Tibial nerve (tissue), 4 donors: ENCODE measurements at regions not wholly inside any gene's neighbourhood (a gene's known extent, or its start where the extent isn't known, plus 50 kb on each side); places are given as distances from the start of the nearest gene placed in this dataset.

Experiments
- DNase-seq, 2 donors: peaks; one replicate each; pipeline ENCODE4 v3.0.0-alpha.2; 2019; ENCODE audit warnings: low spot score in 2 of 2
- H3K27ac ChIP-seq, 4 donors: fragments of 200-600 bp; sonication (generic) in 3 of 4; one replicate each; pipeline ENCODE4 v1.5.1; 2017 to 2019; ENCODE audit warnings: mild to moderate bottlenecking in 1 of 4
- H3K27me3 ChIP-seq, 2 donors: fragments of 200-600 bp; sonication (generic) in 1 of 2; one replicate each; pipeline versions ENCODE4 v1.5.1 to v1.6.0; 2017 to 2019
- H3K36me3 ChIP-seq, 3 donors: fragments of 200-600 bp; sonication (generic); one replicate each; pipeline ENCODE4 v1.5.1; 2018 to 2019
- H3K4me1 ChIP-seq, 4 donors: fragments of 200-600 bp; sonication (generic) in 3 of 4; one replicate each; pipeline ENCODE4 v1.5.1; 2017 to 2019
- H3K4me3 ChIP-seq, 4 donors: fragments of 200-600 bp; sonication (generic) in 3 of 4; one replicate each; pipeline ENCODE4 v1.5.1; 2017 to 2019; ENCODE audit warnings: mild to moderate bottlenecking in 1 of 4, moderate library complexity in 1 of 4
- H3K9me3 ChIP-seq, 4 donors: fragments of 200-600 bp; sonication (generic) in 3 of 4; one replicate each; pipeline ENCODE4 v1.5.1; 2017 to 2019
- CTCF ChIP-seq, 5 experiments: fragments of 200-600 bp in 3 of 5; fragments of 450-650 bp in 2 of 5; sonication (generic) in 3 of 5; IDR thresholded peaks; one replicate each; pipeline ENCODE4 v1.5.1; 2016 to 2019; ENCODE audit warnings: antibody characterized with exemption in 5 of 5, mild to moderate bottlenecking in 3 of 5, moderate library complexity in 2 of 5
- EP300 ChIP-seq, 2 donors: sonication (generic); formaldehyde crosslinking; IDR thresholded peaks; one replicate each; pipeline ENCODE4 v1.6.1; 2017; ENCODE audit warnings: antibody characterized with exemption in 2 of 2, mild to moderate bottlenecking in 1 of 2
- POLR2A ChIP-seq, 2 donors: fragments of 450-650 bp; IDR thresholded peaks; one replicate each; pipeline ENCODE4 v1.6.1; 2017; ENCODE audit warnings: antibody characterized with exemption in 2 of 2, mild to moderate bottlenecking in 2 of 2, moderate library complexity in 2 of 2
- WGBS, 2 donors: methylation state at CpG; one replicate each; pipeline ENCODE4 v1.1.5; 2018; 5-methylcytosine and 5-hydroxymethylcytosine counted together

GRCh38 chr17:77450742-77451244, 310.0 kb downstream of the SEC14L1 start:
- WGBS, 2 donors, result 11 to 17% methylated on average over 9 of the region's 9 CpGs
- H3K9me3 ChIP-seq, result no peaks in the 10 kb centered on the region
- no peaks in the 10 kb centered on the region for H3K27me3 ChIP-seq
- H3K4me3 ChIP-seq, result peak overlapping the region; percentile 36 to 68 (median 56)
- H3K4me1 ChIP-seq, result peaks cover 4 to 91% (median 80%) of the 10 kb centered on the region in 4 donors
- H3K27ac ChIP-seq, result peak overlapping the region; percentile 76 to 94 (median 90)
- no peak for DNase-seq
- no peaks in the 10 kb centered on the region for H3K36me3 ChIP-seq
- no peak for TF ChIP-seq POLR2A (IDR thresholded peaks at IDR 0.05)
- no peak for TF ChIP-seq EP300 (IDR thresholded peaks at IDR 0.05)
- no peak for TF ChIP-seq CTCF (IDR thresholded peaks at IDR 0.05)

- TF ChIP-seq POLR2A (IDR thresholded peaks at IDR 0.05) (no peak), EP300 (IDR thresholded peaks at IDR 0.05) (peak in 1 of 2 donors; percentile 65), CTCF (IDR thresholded peaks at IDR 0.05) (no peak)
- H3K27ac ChIP-seq, result peak overlapping the region; percentile 76 to 94 (median 90)
- H3K4me1 ChIP-seq, result peaks cover 4 to 91% (median 82%) of the 10 kb centered on the region in 4 donors
- WGBS, 2 donors, result 1 to 2% methylated on average over 17 to 44 of the region's 44 CpGs
- H3K9me3 ChIP-seq, result no peaks in the 10 kb centered on the region
- no peaks in the 10 kb centered on the region for H3K36me3 ChIP-seq
- H3K4me3 ChIP-seq, result peak overlapping the region; percentile 36 to 68 (median 56)
- no peaks in the 10 kb centered on the region for H3K27me3 ChIP-seq
- peak; percentile 63 to 68 for DNase-seq
These were observed 310.6 kb downstream of the SEC14L1 start for GRCh38 chr17:77451245-77451893.

GRCh38 chr17:77451894-77452852, 311.4 kb downstream of the SEC14L1 start:
- H3K4me1 ChIP-seq, result peaks cover 4 to 91% (median 81%) of the 10 kb centered on the region in 4 donors
- H3K36me3 ChIP-seq, result no peaks in the 10 kb centered on the region
- peak; percentile 59 to 67 for DNase-seq
- peak overlapping the region; percentile 76 to 94 (median 90) for H3K27ac ChIP-seq
- peak in 1 of 2 donors; percentile 43 for TF ChIP-seq EP300 (IDR thresholded peaks at IDR 0.05)
- no peak for TF ChIP-seq CTCF (IDR thresholded peaks at IDR 0.05)
- peak in 1 of 2 donors; percentile 30 for TF ChIP-seq POLR2A (IDR thresholded peaks at IDR 0.05)
- H3K27me3 ChIP-seq, result no peaks in the 10 kb centered on the region
- H3K9me3 ChIP-seq, result no peaks in the 10 kb centered on the region
- H3K4me3 ChIP-seq, result peak overlapping the region; percentile 36 to 68 (median 56)
- WGBS, 2 donors, result 6 to 8% methylated on average over 25 to 27 of the region's 30 CpGs

- Histone ChIP-seq H3K4me3 (peak overlapping the region in 3 of 4 donors; percentile 20 to 36 (median 23)), H3K27me3 (no peaks in the 10 kb centered on the region), H3K27ac (peak overlapping the region; percentile 2 to 94 (median 90)), H3K4me1 (peaks cover 4 to 96% (median 91%) of the 10 kb centered on the region in 4 donors), H3K9me3 (no peaks in the 10 kb centered on the region), H3K36me3 (no peaks in the 10 kb centered on the region)
- WGBS, 2 donors, result 37 to 42% methylated on average over 15 of the region's 15 CpGs
- TF ChIP-seq EP300 (IDR thresholded peaks at IDR 0.05), result no peak
- no peak for TF ChIP-seq POLR2A (IDR thresholded peaks at IDR 0.05)
- TF ChIP-seq CTCF (IDR thresholded peaks at IDR 0.05), result no peak
- DNase-seq, result no peak
These were observed 313.0 kb downstream of the SEC14L1 start for GRCh38 chr17:77453613-77454241.
